ENCODE measurements at regions not wholly inside any gene's neighbourhood (a gene's known extent, or its start where the extent isn't known, plus 50 kb on each side); places are given as distances from the start of the nearest gene placed in this dataset.

GRCh38 chr12:123042833-123043232 lies 62.4 kb downstream of the ARL6IP4 start:
- TF ChIP-seq, protein P1, sequence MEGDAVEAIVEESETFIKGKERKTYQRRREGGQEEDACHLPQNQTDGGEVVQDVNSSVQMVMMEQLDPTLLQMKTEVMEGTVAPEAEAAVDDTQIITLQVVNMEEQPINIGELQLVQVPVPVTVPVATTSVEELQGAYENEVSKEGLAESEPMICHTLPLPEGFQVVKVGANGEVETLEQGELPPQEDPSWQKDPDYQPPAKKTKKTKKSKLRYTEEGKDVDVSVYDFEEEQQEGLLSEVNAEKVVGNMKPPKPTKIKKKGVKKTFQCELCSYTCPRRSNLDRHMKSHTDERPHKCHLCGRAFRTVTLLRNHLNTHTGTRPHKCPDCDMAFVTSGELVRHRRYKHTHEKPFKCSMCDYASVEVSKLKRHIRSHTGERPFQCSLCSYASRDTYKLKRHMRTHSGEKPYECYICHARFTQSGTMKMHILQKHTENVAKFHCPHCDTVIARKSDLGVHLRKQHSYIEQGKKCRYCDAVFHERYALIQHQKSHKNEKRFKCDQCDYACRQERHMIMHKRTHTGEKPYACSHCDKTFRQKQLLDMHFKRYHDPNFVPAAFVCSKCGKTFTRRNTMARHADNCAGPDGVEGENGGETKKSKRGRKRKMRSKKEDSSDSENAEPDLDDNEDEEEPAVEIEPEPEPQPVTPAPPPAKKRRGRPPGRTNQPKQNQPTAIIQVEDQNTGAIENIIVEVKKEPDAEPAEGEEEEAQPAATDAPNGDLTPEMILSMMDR (conservative IDR thresholded peaks at IDR 0.05; ENCODE audit: low read depth, low read length), result no peak
- no peak for TF ChIP-seq EZH2 (IDR thresholded peaks at IDR 0.05; ENCODE audit: borderline replicate concordance, low read depth, low read length, poor library complexity, severe bottlenecking)
